Right atrium auricular region (tissue), 2 donors: ENCODE measurements at regions not wholly inside any gene's neighbourhood (a gene's known extent, or its start where the extent isn't known, plus 50 kb on each side); places are given as distances from the start of the nearest gene placed in this dataset.

Experiments used
- DNase-seq: peaks from one replicate; pipeline ENCODE4 v3.0.0-alpha.2; 2019; ENCODE audit warnings: low spot score
- H3K27ac ChIP-seq, 2 donors: fragments of 200-600 bp; sonication (generic); 1 replicate in 1 of 2; 2 replicates in 1 of 2; pipeline ENCODE4 v1.5.1; 2016 to 2019
- H3K27me3 ChIP-seq, 2 donors: fragments of 200-600 bp; sonication (generic); one replicate each; pipeline versions ENCODE4 v1.5.1 to v1.6.0; 2017 to 2019
- H3K36me3 ChIP-seq: fragments of 200-600 bp; sonication (generic); one replicate; pipeline ENCODE4 v1.5.1; 2016
- H3K4me1 ChIP-seq, 2 donors: fragments of 200-600 bp; sonication (generic); one replicate each; pipeline versions ENCODE4 v1.5.1 to v1.6.0; 2017 to 2019
- H3K4me3 ChIP-seq, 2 donors: fragments of 200-600 bp; sonication (generic); 1 replicate in 1 of 2; 2 replicates in 1 of 2; pipeline ENCODE4 v1.5.1; 2017 to 2019; ENCODE audit warnings: mild to moderate bottlenecking in 1 of 2, moderate library complexity in 1 of 2
- H3K9me3 ChIP-seq, 2 donors: fragments of 200-600 bp; sonication (generic); one replicate each; pipeline ENCODE4 v1.5.1; 2019
- TF ChIP-seq, protein P1 (sequence below), 2 donors: fragments of 200-600 bp; sonication (generic); IDR thresholded peaks; one replicate each; pipeline ENCODE4 v1.5.1; 2019; ENCODE audit warnings: antibody characterized with exemption in 2 of 2

DNA sequence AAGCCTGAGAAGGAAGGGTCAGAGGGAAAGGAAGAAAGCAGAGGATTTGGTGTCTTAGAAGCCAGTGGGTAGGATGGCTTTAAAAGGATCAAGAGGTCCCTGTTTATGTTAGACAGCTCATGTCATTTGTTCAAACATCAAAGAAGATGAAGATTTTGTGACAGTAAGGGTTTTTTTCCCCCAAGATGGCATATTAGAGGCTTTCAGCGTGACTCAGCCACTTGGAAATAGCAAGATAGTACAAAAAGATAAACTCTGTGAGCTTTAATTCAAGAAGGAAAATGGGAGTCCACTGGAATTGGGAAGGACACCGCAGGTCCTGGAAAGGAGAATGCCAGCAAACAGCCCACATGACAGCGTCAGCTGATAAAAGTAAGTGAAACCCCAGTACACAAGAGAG lies 467.1 kb upstream of the THBS1 start:
- no peak for DNase-seq
- H3K27ac ChIP-seq, result no peak overlapping the region
- no peaks in the 10 kb centered on the region for H3K36me3 ChIP-seq
- H3K4me1 ChIP-seq, result no peaks in the 10 kb centered on the region
- H3K4me3 ChIP-seq, result no peak overlapping the region
- TF ChIP-seq, protein P1, sequence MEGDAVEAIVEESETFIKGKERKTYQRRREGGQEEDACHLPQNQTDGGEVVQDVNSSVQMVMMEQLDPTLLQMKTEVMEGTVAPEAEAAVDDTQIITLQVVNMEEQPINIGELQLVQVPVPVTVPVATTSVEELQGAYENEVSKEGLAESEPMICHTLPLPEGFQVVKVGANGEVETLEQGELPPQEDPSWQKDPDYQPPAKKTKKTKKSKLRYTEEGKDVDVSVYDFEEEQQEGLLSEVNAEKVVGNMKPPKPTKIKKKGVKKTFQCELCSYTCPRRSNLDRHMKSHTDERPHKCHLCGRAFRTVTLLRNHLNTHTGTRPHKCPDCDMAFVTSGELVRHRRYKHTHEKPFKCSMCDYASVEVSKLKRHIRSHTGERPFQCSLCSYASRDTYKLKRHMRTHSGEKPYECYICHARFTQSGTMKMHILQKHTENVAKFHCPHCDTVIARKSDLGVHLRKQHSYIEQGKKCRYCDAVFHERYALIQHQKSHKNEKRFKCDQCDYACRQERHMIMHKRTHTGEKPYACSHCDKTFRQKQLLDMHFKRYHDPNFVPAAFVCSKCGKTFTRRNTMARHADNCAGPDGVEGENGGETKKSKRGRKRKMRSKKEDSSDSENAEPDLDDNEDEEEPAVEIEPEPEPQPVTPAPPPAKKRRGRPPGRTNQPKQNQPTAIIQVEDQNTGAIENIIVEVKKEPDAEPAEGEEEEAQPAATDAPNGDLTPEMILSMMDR (IDR thresholded peaks at IDR 0.05), result no peak
- H3K9me3 ChIP-seq, result peaks cover 0 to 15% of the 10 kb centered on the region in 2 donors
- H3K27me3 ChIP-seq, result no peaks in the 10 kb centered on the region

DNA sequence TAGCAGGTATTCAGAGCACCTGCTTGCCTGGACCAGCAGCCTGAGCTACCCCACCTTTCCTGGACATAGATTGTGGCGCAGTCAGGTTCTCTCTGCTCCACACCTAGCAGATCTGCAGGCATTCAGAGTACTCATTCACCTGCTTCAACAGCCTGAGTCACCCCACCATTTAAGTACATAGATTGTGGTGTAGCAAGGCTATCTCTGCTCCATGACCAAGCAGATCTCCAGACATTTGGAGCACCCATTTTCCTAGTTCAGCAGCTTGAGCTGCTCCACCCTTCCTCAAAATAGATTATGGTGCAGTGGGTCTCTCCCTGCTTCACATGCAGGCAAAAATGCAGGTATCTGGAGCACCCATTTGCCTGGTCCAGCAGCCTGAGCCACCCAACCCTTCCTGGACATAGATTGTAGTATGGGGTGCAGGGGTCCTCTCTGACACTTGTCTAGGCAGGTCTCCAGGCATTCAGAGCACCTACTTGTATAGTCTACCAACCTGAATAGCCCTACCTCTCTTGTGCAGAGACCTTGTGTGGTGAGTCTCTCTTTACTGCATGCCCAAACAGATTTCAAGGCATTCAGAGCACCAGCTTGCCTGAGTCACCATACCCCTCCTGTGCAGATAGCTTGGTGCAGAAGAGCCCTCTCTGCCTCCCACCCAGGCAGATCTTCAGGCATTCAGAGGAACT lies 466.0 kb upstream of the THBS1 start:
- DNase-seq, result no peak
- no peaks in the 10 kb centered on the region for H3K4me1 ChIP-seq
- peaks cover 0 to 15% of the 10 kb centered on the region in 2 donors for H3K9me3 ChIP-seq

DNA sequence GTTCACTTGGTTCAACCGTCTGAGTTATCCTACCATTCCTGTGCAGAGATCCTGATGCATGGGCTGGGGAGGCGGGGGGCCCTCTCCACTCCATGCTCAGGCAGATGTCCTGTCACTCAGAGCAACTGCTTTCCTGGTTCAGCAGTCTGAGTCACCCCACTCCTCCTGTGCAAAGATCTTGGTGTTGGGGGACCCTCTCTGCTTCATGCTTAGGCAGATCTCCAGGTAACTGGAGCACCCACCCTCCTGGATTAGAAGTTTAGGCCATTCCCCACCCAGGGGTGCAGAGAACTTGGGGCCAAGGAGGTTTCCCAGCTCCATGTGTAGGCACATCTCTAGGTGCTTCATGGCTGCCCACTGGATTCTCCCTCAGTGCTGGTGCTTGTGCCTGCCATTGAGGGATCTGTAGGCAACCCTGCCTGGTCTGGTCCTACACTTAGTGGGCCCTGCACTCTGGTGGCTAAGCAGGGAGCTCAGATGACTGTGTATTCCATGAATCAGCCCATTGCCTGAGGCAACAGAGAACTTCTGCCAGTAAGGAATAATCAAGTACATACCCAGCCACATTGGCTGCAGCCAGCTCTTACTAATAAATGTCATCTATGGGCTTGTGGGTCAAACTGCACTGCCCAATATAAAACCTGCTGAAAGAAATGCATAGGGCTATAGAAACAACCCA lies 465.4 kb upstream of the THBS1 start:
- H3K36me3 ChIP-seq, result no peaks in the 10 kb centered on the region
- no peaks in the 10 kb centered on the region for H3K27me3 ChIP-seq
- no peak overlapping the region for H3K4me3 ChIP-seq
- no peak overlapping the region for H3K27ac ChIP-seq
- H3K9me3 ChIP-seq, result peaks cover 0 to 15% of the 10 kb centered on the region in 2 donors
- H3K4me1 ChIP-seq, result no peaks in the 10 kb centered on the region
- no peak for DNase-seq
- TF ChIP-seq, protein P1 (IDR thresholded peaks at IDR 0.05), result no peak

More for the DNA sequence above, 466.0 kb upstream of the THBS1 start:
- H3K27me3 ChIP-seq, result no peaks in the 10 kb centered on the region
- H3K4me3 ChIP-seq, result no peak overlapping the region
- no peaks in the 10 kb centered on the region for H3K36me3 ChIP-seq
- no peak overlapping the region for H3K27ac ChIP-seq
- TF ChIP-seq, protein P1 (IDR thresholded peaks at IDR 0.05), result no peak

DNA sequence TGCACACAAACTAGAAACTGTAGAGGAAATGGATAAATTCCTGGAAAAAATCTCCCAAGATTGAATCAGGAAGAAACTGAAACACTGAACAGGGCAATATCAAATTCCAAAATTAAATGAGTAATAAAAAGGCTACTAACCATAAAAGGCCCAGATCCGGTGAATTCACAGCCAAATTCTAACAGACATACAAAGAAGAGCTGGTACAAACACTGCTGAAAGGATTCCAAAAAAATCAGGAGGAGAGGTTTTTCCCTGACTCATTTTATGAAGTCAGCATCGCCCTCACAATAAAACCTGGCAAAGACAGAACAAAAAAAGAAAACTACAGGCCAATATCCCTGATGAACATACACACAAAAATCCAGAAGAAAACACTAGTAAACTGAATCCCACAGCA lies 462.4 kb upstream of the THBS1 start:
- H3K4me1 ChIP-seq, result no peaks in the 10 kb centered on the region
- no peak for DNase-seq
- peaks cover 0 to 15% of the 10 kb centered on the region in 2 donors for H3K9me3 ChIP-seq
- H3K27ac ChIP-seq, result no peak overlapping the region
- no peak overlapping the region for H3K4me3 ChIP-seq
- H3K36me3 ChIP-seq, result no peaks in the 10 kb centered on the region
- H3K27me3 ChIP-seq, result no peaks in the 10 kb centered on the region
- TF ChIP-seq, protein P1 (IDR thresholded peaks at IDR 0.05), result no peak

DNA sequence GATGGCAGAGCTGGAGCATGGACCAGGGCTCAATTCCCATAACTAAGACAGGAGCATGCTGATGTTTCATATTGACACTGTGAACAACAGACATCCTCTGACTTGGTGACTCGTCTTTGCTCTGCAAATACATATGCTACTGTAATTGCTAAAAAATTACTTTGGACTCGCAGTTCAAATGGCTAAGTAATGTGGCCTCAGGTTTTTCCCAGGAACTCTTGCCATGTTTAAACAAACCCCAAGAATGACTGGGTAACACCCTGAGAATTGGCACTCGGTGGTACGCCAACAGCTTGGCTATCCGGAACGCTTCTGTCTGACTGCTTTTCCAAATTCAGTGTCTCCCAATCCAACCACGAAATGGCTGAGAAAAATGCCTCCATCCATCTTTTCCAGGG lies 456.7 kb upstream of the THBS1 start:
- H3K36me3 ChIP-seq, result no peaks in the 10 kb centered on the region
- TF ChIP-seq, protein P1 (IDR thresholded peaks at IDR 0.05), result no peak
- H3K4me3 ChIP-seq, result no peak overlapping the region
- H3K4me1 ChIP-seq, result peaks cover 0 to 25% of the 10 kb centered on the region in 2 donors
- H3K27ac ChIP-seq, result no peak overlapping the region
- no peak for DNase-seq
- H3K9me3 ChIP-seq, result no peaks in the 10 kb centered on the region
- no peaks in the 10 kb centered on the region for H3K27me3 ChIP-seq
